BLaER1 treated with 17β-estradiol and CSF1 and Interleukin-3, amounts not matched to agents 10 nM and 100 nM (cell line): ENCODE measurements at regions not wholly inside any gene's neighbourhood (a gene's known extent, or its start where the extent isn't known, plus 50 kb on each side); places are given as distances from the start of the nearest gene placed in this dataset.
A peak's percentile ranks its signal among the peaks of the same experiment; 100 is the strongest.

ENCODE experiments used
- H3K27ac ChIP-seq, 11 experiments: shearing (Covaris generic); formaldehyde crosslinking; 2 replicates each; pipeline ENCODE4 v1.8.1; 2022
- H3K27me3 ChIP-seq, 11 experiments: shearing (Covaris generic); formaldehyde crosslinking; 2 replicates each; pipeline ENCODE4 v1.8.1; 2022
- H3K36me3 ChIP-seq, 11 experiments: shearing (Covaris generic); formaldehyde crosslinking; 2 replicates each; pipeline ENCODE4 v1.8.1; 2022
- H3K4me1 ChIP-seq, 10 experiments: shearing (Covaris generic); formaldehyde crosslinking; 2 replicates each; pipeline ENCODE4 v1.8.1; 2022
- H3K4me2 ChIP-seq, 11 experiments: shearing (Covaris generic); formaldehyde crosslinking; 2 replicates each; pipeline ENCODE4 v1.8.1; 2022
- H3K4me3 ChIP-seq, 10 experiments: shearing (Covaris generic); formaldehyde crosslinking; 2 replicates each; pipeline ENCODE4 v1.8.1; 2022
- H3K9ac ChIP-seq, 11 experiments: shearing (Covaris generic); formaldehyde crosslinking; 2 replicates each; pipeline ENCODE4 v1.8.1; 2022
- H3K9me3 ChIP-seq, 11 experiments: shearing (Covaris generic); formaldehyde crosslinking; replicated peaks in 1 of 11; 2 replicates each; pipeline ENCODE4 v1.8.1; 2022
- H4K20me1 ChIP-seq, 11 experiments: shearing (Covaris generic); formaldehyde crosslinking; 2 replicates each; pipeline ENCODE4 v1.8.1; 2022
- Cebpa-rat ChIP-seq, 11 experiments: shearing (Covaris generic); IDR thresholded peaks; 2 replicates each; pipeline ENCODE4 v1.8.1; 2022

GRCh38 chr1:94716965-94717364 is 103.2 kb upstream of the SLC44A3 start:
- Histone ChIP-seq H3K36me3 (no peaks in the 10 kb centered on the region), H3K27ac (peak overlapping the region in 6 of 11 experiments; percentile 23 to 54 (median 32); a peak in 10 of 22 replicates)

DNA sequence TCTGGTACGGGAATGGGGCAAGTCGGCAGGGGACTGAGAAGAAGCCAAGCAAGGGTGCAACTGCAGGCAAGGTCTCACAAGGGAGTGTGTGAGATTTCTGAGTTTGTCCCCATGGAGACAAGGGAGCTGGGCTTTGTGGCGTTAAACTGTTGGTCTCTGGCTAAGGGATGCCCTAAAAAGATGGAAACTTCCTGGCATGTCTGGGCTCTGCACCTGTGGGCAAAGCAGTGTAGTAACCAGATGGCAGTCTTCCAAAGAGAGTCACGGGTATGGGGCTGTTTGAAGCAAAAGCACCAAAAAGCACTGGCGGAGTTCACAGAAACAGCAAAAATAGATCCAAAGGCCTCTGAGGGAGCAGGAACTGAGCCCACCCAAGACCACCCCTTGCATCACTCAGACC is 104.8 kb upstream of the SLC44A3 start:
- no peaks in the 10 kb centered on the region for H3K36me3 ChIP-seq
- no peak overlapping the region for H3K9ac ChIP-seq
- peak overlapping the region in 3 of 11 experiments; percentile 9 to 19 (median 12); a peak in 3 of 22 replicates for H3K27ac ChIP-seq
- peak overlapping the region; percentile 20 to 77 (median 49); a peak in 20 of 22 replicates for H3K4me2 ChIP-seq
- H3K9me3 ChIP-seq, result peaks cover 0 to 3% (median 0%) of the 10 kb centered on the region in 11 experiments; a peak in 1 of 22 replicates
- no peaks in the 10 kb centered on the region for H3K27me3 ChIP-seq
- no peak overlapping the region for H3K4me3 ChIP-seq
- H3K4me1 ChIP-seq, result peaks cover 23 to 74% (median 58%) of the 10 kb centered on the region in 10 experiments
- H4K20me1 ChIP-seq, result no peaks in the 10 kb centered on the region
- no peak for TF ChIP-seq Cebpa-rat (IDR thresholded peaks at IDR 0.05)

More at GRCh38 chr1:94716965-94717364, 103.2 kb upstream of the SLC44A3 start:
- Histone ChIP-seq H3K27me3 (no peaks in the 10 kb centered on the region), H4K20me1 (no peaks in the 10 kb centered on the region), H3K4me3 (no peak overlapping the region), H3K9me3 (peaks cover 0 to 3% (median 0%) of the 10 kb centered on the region in 11 experiments; a peak in 1 of 22 replicates), H3K4me1 (peaks cover 39 to 89% (median 75%) of the 10 kb centered on the region in 10 experiments), H3K9ac (no peak overlapping the region), H3K4me2 (peak overlapping the region; percentile 29 to 78 (median 62))
- 0 out of 22 replicates have a peak, but pooled peaks of 2 of the 11 experiments have one; percentile 12 to 26 for TF ChIP-seq Cebpa-rat (IDR thresholded peaks at IDR 0.05)

- Histone ChIP-seq H4K20me1 (no peaks in the 10 kb centered on the region), H3K36me3 (no peaks in the 10 kb centered on the region), H3K9ac (no peak overlapping the region; a peak in 1 of 22 replicates), H3K4me2 (peak overlapping the region in 5 of 11 experiments; percentile 66 to 77 (median 72); a peak in 8 of 22 replicates), H3K4me3 (no peak overlapping the region), H3K27me3 (no peaks in the 10 kb centered on the region), H3K27ac (peak overlapping the region in 7 of 11 experiments; percentile 4 to 58 (median 41); a peak in 10 of 22 replicates), H3K9me3 (peaks cover 0 to 3% (median 0%) of the 10 kb centered on the region in 11 experiments; a peak in 1 of 22 replicates), H3K4me1 (peaks cover 15 to 66% (median 51%) of the 10 kb centered on the region in 10 experiments)
- no peak for TF ChIP-seq Cebpa-rat (IDR thresholded peaks at IDR 0.05)
Measured at GRCh38 chr1:94714552-94714951, 105.6 kb upstream of the SLC44A3 start.

GRCh38 chr1:94714152-94714551 is 106.0 kb upstream of the SLC44A3 start:
- Histone ChIP-seq H3K27me3 (no peaks in the 10 kb centered on the region), H3K9me3 (peaks cover 0 to 3% (median 0%) of the 10 kb centered on the region in 11 experiments; a peak in 1 of 22 replicates)

DNA sequence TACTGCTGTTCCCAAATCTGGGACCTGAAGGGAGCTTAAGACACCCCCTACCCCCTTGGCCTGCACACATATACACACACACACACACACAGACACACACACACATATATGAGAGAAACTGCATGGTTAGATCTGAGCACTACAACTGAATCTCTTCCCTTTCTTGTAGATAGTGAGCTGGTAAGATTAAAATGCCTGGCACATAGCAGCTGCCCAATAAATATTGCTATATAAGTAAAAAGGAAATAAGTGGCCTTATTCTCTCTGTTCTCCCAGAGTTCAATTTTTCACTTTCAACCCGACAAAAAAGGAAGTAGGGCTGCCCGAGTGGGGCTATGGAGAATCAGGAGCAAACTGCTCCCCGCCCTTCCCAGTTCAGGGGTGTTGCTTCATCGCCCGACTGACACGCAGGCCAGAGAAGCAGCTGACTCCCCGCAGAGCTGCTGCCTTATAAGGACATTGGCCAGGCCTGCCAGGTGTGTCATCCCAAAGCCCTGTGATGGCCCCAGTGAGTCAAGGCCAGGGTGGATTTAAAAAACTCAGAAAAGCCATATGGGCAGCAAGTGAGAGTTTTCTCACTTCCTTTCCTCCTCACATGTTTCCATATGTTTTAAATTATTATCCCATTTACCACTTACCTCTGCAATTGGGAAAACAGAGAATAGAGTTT is 106.5 kb upstream of the SLC44A3 start:
- Histone ChIP-seq H4K20me1 (no peaks in the 10 kb centered on the region), H3K4me1 (peaks cover 18 to 64% (median 49%) of the 10 kb centered on the region in 10 experiments), H3K4me2 (peak overlapping the region; percentile 4 to 77 (median 45); a peak in 18 of 22 replicates), H3K27me3 (no peaks in the 10 kb centered on the region), H3K9me3 (peaks cover 0 to 3% (median 0%) of the 10 kb centered on the region in 11 experiments; a peak in 1 of 22 replicates), H3K4me3 (no peak overlapping the region), H3K36me3 (no peaks in the 10 kb centered on the region), H3K27ac (peak overlapping the region in 6 of 11 experiments; percentile 12 to 58 (median 46); a peak in 11 of 22 replicates), H3K9ac (peak overlapping the region in 1 of 11 experiments; percentile 10; a peak in 1 of 22 replicates)
- peak in 9 of 11 experiments; percentile 25 to 90 (median 78); a peak in 13 of 22 replicates for TF ChIP-seq Cebpa-rat (IDR thresholded peaks at IDR 0.05)

More at GRCh38 chr1:94714152-94714551, 106.0 kb upstream of the SLC44A3 start:
- TF ChIP-seq Cebpa-rat (IDR thresholded peaks at IDR 0.05), result no peak
- Histone ChIP-seq H3K4me1 (peaks cover 15 to 62% (median 48%) of the 10 kb centered on the region in 10 experiments), H3K27ac (peak overlapping the region in 7 of 11 experiments; percentile 4 to 58 (median 41); a peak in 11 of 22 replicates), H3K4me2 (peak overlapping the region in 8 of 11 experiments; percentile 29 to 77 (median 68); a peak in 16 of 22 replicates), H4K20me1 (no peaks in the 10 kb centered on the region), H3K4me3 (no peak overlapping the region), H3K36me3 (no peaks in the 10 kb centered on the region), H3K9ac (no peak overlapping the region; a peak in 2 of 22 replicates)

- peaks cover 8 to 39% (median 28%) of the 10 kb centered on the region in 10 experiments for H3K4me1 ChIP-seq
- no peak for TF ChIP-seq Cebpa-rat (IDR thresholded peaks at IDR 0.05)
- H3K9ac ChIP-seq, result no peak overlapping the region
- H3K4me3 ChIP-seq, result no peak overlapping the region
- no peaks in the 10 kb centered on the region for H4K20me1 ChIP-seq
- H3K9me3 ChIP-seq, result no peaks in the 10 kb centered on the region
- no peaks in the 10 kb centered on the region for H3K36me3 ChIP-seq
- no peaks in the 10 kb centered on the region for H3K27me3 ChIP-seq
- no peak overlapping the region for H3K27ac ChIP-seq
- H3K4me2 ChIP-seq, result no peak overlapping the region
Measured at GRCh38 chr1:94709891-94710581, 110.1 kb upstream of the SLC44A3 start.

- Histone ChIP-seq H3K27ac (peak overlapping the region in 6 of 11 experiments; percentile 19 to 36 (median 34); a peak in 7 of 22 replicates), H3K36me3 (no peaks in the 10 kb centered on the region), H3K9me3 (no peaks in the 10 kb centered on the region), H3K4me3 (no peak overlapping the region), H3K27me3 (no peaks in the 10 kb centered on the region), H3K9ac (no peak overlapping the region), H3K4me2 (peak overlapping the region in 9 of 11 experiments; percentile 14 to 54 (median 46); a peak in 13 of 22 replicates), H4K20me1 (no peaks in the 10 kb centered on the region), H3K4me1 (peaks cover 7 to 27% (median 19%) of the 10 kb centered on the region in 10 experiments)
- no peak for TF ChIP-seq Cebpa-rat (IDR thresholded peaks at IDR 0.05)
Measured at GRCh38 chr1:94708811-94709210, 111.3 kb upstream of the SLC44A3 start.

DNA sequence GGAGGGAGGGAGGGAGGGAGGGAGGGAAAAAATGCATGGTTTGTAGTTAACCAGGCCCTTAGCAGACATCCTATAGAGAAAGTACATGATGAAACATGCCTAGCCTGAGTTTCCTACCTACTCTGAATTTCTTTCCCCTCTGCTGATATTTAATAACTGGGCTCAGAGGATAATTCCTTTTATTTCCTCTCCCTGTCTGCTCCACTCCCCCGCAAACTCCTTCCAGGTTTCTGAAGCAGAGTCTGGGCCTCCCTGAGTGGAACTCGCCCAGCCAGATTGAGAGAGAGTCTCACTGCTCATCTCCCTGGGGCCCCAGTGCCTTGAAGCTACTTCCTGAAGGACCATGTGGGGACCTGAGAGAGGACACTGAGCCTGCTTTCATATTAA is 111.9 kb upstream of the SLC44A3 start:
- H4K20me1 ChIP-seq, result no peaks in the 10 kb centered on the region
- H3K4me1 ChIP-seq, result peaks cover 7 to 21% (median 14%) of the 10 kb centered on the region in 10 experiments
- no peak overlapping the region for H3K4me3 ChIP-seq
- TF ChIP-seq Cebpa-rat (IDR thresholded peaks at IDR 0.05), result no peak
- peak overlapping the region in 6 of 11 experiments; percentile 19 to 36 (median 34); a peak in 7 of 22 replicates for H3K27ac ChIP-seq
- peak overlapping the region in 9 of 11 experiments; percentile 14 to 54 (median 46); a peak in 13 of 22 replicates for H3K4me2 ChIP-seq
- no peaks in the 10 kb centered on the region for H3K9me3 ChIP-seq
- no peaks in the 10 kb centered on the region for H3K27me3 ChIP-seq
- H3K36me3 ChIP-seq, result no peaks in the 10 kb centered on the region
- H3K9ac ChIP-seq, result no peak overlapping the region
